Right lobe of liver (tissue), 6 donors: ENCODE measurements at regions not wholly inside any gene's neighbourhood (a gene's known extent, or its start where the extent isn't known, plus 50 kb on each side); places are given as distances from the start of the nearest gene placed in this dataset.

Experiments
- ATAC-seq, 4 donors: fragments of 200-7000 bp; cut with Tn5 transposase; one replicate each; pipeline ENCODE4 v1.9.1; 2020; ENCODE audit warnings: mild to moderate bottlenecking in 4 of 4, moderate library complexity in 4 of 4
- DNase-seq, 3 donors: peaks; one replicate each; pipeline ENCODE4 v3.0.0-alpha.2; 2020
- H3K27ac ChIP-seq, 3 donors: fragments of 200-600 bp; one replicate each; pipeline ENCODE4 v1.8.0; 2022
- H3K27me3 ChIP-seq, 2 donors: fragments of 200-600 bp; one replicate each; pipeline ENCODE4 v1.8.0; 2022
- H3K36me3 ChIP-seq, 4 donors: fragments of 200-600 bp; sonication (generic) in 1 of 4; one replicate each; pipeline versions ENCODE4 v1.5.1 to v1.8.0; 2017 to 2022; ENCODE audit warnings: control low read depth in 1 of 4
- H3K4me1 ChIP-seq, 4 donors: fragments of 200-600 bp; sonication (generic) in 1 of 4; one replicate each; pipeline versions ENCODE4 v1.5.1 to v1.8.0; 2017 to 2022; ENCODE audit warnings: control low read depth in 1 of 4
- H3K4me3 ChIP-seq, 3 donors: fragments of 200-600 bp; one replicate each; pipeline ENCODE4 v1.8.0; 2022
- H3K9me3 ChIP-seq, 4 donors: fragments of 200-600 bp; sonication (generic) in 1 of 4; one replicate each; pipeline versions ENCODE4 v1.5.1 to v1.8.0; 2017 to 2022; ENCODE audit warnings: control low read depth in 1 of 4
- CTCF ChIP-seq, 4 donors: fragments of 200-600 bp in 3 of 4; fragments of 450-650 bp in 1 of 4; IDR thresholded peaks; one replicate each; pipeline versions ENCODE4 v1.5.1 to v1.8.0; 2016 to 2022; ENCODE audit warnings: antibody characterized with exemption in 4 of 4, mild to moderate bottlenecking in 2 of 4
- POLR2A ChIP-seq: fragments of 450-650 bp; IDR thresholded peaks from one replicate; pipeline ENCODE4 v1.6.1; 2017; ENCODE audit warnings: antibody characterized with exemption, mild to moderate bottlenecking
- WGBS: methylation state at CpG from one replicate; pipeline ENCODE4 v1.1.6; 2018; ENCODE audit warnings: low coverage, low lambda C conversion rate; ENCODE audit not compliant: insufficient coverage; ENCODE audit errors: missing lambda C conversion rate; 5-methylcytosine and 5-hydroxymethylcytosine counted together
- intact Hi-C, 2 donors: fragments of 100-400 bp; cut with DNase I; formaldehyde crosslinking; loops; one replicate each; pipeline versions ENCODE4 v1.11.2 to v1.14.1; 2022
- donor health status: DM: no; HTN: yes; CAD: no.
- donor health status: DM: no; HTN: no; CAD: no.
- donor health status: DM: no; HTN: no; CAD: no.
- donor health status: DM: no; HTN: yes; CAD: no.
- donor health status: DM: no; HTN: yes; CAD: no.

- Histone ChIP-seq H3K36me3 (no peaks in the 10 kb centered on the region), H3K9me3 (no peaks in the 10 kb centered on the region), H3K4me1 (no peaks in the 10 kb centered on the region), H3K4me3 (no peak overlapping the region), H3K27ac (no peak overlapping the region), H3K27me3 (no peaks in the 10 kb centered on the region)
- intact Hi-C loops, result no loop called here
- TF ChIP-seq CTCF (IDR thresholded peaks at IDR 0.05), result no peak
- TF ChIP-seq POLR2A, result no peak
- ATAC-seq (no peak), DNase-seq (no peak)
- WGBS, result 52% methylated on average over 3 of the region's 3 CpGs
Measured at GRCh38 chr6:133610971-133611370, 277.9 kb upstream of the TCF21 start.

- no peak for DNase-seq
- no peaks in the 10 kb centered on the region for H3K4me1 ChIP-seq
- TF ChIP-seq POLR2A, result no peak
- no peak for TF ChIP-seq CTCF (IDR thresholded peaks at IDR 0.05)
- intact Hi-C loops, result no loop called here
- no peak for ATAC-seq
- no peaks in the 10 kb centered on the region for H3K27me3 ChIP-seq
- no peaks in the 10 kb centered on the region for H3K36me3 ChIP-seq
- no peak overlapping the region for H3K4me3 ChIP-seq
- no peaks in the 10 kb centered on the region for H3K9me3 ChIP-seq
- H3K27ac ChIP-seq, result no peak overlapping the region
Measured at GRCh38 chr6:133612459-133612858, 276.5 kb upstream of the TCF21 start.

GRCh38 chr6:133613211-133613610, 275.7 kb upstream of the TCF21 start:
- no peak for TF ChIP-seq CTCF (IDR thresholded peaks at IDR 0.05)
- TF ChIP-seq POLR2A, result no peak
- Histone ChIP-seq H3K9me3 (no peaks in the 10 kb centered on the region), H3K27ac (no peak overlapping the region), H3K36me3 (no peaks in the 10 kb centered on the region), H3K27me3 (no peaks in the 10 kb centered on the region), H3K4me1 (no peaks in the 10 kb centered on the region), H3K4me3 (no peak overlapping the region)
- ATAC-seq, result no peak
- WGBS, result 49% methylated on average over 3 of the region's 3 CpGs
- DNase-seq, result no peak
- intact Hi-C loops, result no loop called here

GRCh38 chr6:133621751-133622150, 267.2 kb upstream of the TCF21 start:
- intact Hi-C loops, result no loop called here
- H3K27me3 ChIP-seq, result no peaks in the 10 kb centered on the region
- no peak for DNase-seq
- no peaks in the 10 kb centered on the region for H3K9me3 ChIP-seq
- ATAC-seq, result no peak
- no peak overlapping the region for H3K27ac ChIP-seq
- H3K4me3 ChIP-seq, result no peak overlapping the region
- no peak for TF ChIP-seq CTCF (IDR thresholded peaks at IDR 0.05)
- TF ChIP-seq POLR2A, result no peak
- no peaks in the 10 kb centered on the region for H3K4me1 ChIP-seq
- H3K36me3 ChIP-seq, result no peaks in the 10 kb centered on the region

DNA sequence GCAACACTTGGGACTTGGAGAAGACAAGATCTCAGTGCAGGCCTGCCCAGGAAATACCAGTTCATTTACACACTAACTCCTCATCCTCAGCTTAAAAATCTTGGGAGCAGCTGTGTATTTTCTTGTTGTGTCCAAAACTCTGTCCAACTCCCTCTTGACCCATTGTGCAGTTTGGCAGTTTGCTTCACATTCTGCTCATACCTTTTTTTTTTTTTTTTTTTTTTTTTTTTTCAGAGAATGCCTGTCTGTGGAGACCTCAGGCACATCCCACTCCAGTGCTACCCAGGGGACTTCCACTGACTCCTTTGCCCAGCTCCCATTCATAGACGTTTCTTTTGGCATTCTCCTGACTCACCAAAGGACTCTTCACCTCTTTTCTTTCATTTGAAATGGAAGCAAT, 265.8 kb upstream of the TCF21 start:
- intact Hi-C loops, result no loop called here
- no peaks in the 10 kb centered on the region for H3K9me3 ChIP-seq
- H3K27ac ChIP-seq, result no peak overlapping the region
- H3K36me3 ChIP-seq, result no peaks in the 10 kb centered on the region
- H3K4me1 ChIP-seq, result no peaks in the 10 kb centered on the region
- no peak for TF ChIP-seq POLR2A
- no peak for TF ChIP-seq CTCF (IDR thresholded peaks at IDR 0.05)
- no peak overlapping the region for H3K4me3 ChIP-seq
- DNase-seq (no peak), ATAC-seq (no peak)
- no peaks in the 10 kb centered on the region for H3K27me3 ChIP-seq
- WGBS, result 6% methylated on average over 1 of the region's 1 CpG
